ENCODE measurements at regions not wholly inside any gene's neighbourhood (a gene's known extent, or its start where the extent isn't known, plus 50 kb on each side); places are given as distances from the start of the nearest gene placed in this dataset.
"Not testable (repeated sequence)": the region's sequence is repeated elsewhere in the genome, so short reads cannot be mapped to it uniquely, and the experiment has no call there.

GRCh38 chr3:23136054-23136453, 67.1 kb upstream of the UBE2E2 start (continued):
- TF ChIP-seq PRDM4 (tag by site-specific recombination; IDR thresholded peaks at IDR 0.05), result no peak
- TF ChIP-seq ZBTB48 (tag by site-specific recombination; IDR thresholded peaks at IDR 0.05), result no peak
- no peak for TF ChIP-seq ZNF335 (tag by site-specific recombination; conservative IDR thresholded peaks at IDR 0.05)
- TF ChIP-seq YY1 (tag by site-specific recombination; IDR thresholded peaks at IDR 0.05), result no peak
- TF ChIP-seq ZFP3 (tag by site-specific recombination; IDR thresholded peaks at IDR 0.05; ENCODE audit: low read depth), result no peak
- TF ChIP-seq ZNF221 (tag by site-specific recombination; IDR thresholded peaks at IDR 0.05; ENCODE audit: borderline replicate concordance), result no peak
- TF ChIP-seq ZNF114 (tag by site-specific recombination; IDR thresholded peaks at IDR 0.05), result no peak
- no peak for TF ChIP-seq BCL6B (tag by site-specific recombination; IDR thresholded peaks at IDR 0.05)
- TF ChIP-seq ZNF10 (tag by site-specific recombination; IDR thresholded peaks at IDR 0.05), result no peak
- TF ChIP-seq ZNF701 (tag by site-specific recombination; IDR thresholded peaks at IDR 0.05), result no peak

DNA sequence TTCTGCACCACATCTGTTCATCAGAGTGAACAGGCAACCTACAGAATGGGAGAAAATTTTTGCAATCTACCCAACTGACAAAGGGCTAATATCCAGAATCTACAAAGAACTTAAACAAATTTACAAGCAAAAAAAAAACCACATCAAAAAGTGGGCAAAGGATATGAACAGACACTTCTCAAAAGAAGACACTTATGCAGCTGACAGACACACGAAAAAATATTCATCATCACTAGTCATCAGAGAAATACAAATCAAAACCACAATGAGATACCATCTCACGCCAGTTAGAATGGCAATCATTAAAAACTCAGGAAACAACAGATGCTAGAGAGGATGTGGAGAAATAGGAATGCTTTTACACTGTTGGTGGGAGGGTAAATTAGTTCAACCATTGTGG, 59.1 kb upstream of the UBE2E2 start:
- CTCF ChIA-PET; POLR2A ChIA-PET; H3K4me1 ChIP-seq (ENCODE audit: control insufficient read depth, insufficient read depth, low read length); H3K4me3 ChIP-seq (ENCODE audit: low read depth, low read length); H3K9me3 ChIP-seq (ENCODE audit: control insufficient read depth, insufficient read depth, low read depth, low read length); H3K36me3 ChIP-seq (ENCODE audit: control insufficient read depth in 2 of 2, insufficient read depth in 1 of 2, low read length in 2 of 2); H3K27ac ChIP-seq (ENCODE audit: extremely low read depth, low read depth, low read length): not testable (repeated sequence)

DNA sequence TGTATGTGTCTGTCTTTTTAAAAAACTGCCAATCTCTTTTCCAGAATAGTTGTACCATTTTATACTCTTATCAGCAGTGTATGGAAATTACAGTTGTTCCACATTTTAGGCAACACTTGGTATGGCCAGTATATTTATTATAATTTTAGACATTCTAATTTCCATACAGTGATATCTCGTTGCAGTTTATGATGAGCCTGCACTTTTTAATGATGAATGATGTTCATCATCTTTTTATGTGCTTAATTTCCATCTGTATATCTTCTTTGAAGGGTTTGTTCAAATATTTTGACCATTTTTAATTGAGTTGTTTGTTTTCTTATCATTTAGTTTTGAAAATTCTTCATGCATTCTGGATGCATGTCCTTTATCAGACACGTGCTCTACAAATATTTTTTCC, 57.0 kb upstream of the UBE2E2 start:
- Histone ChIP-seq H3K9me3 (ENCODE audit: control insufficient read depth, insufficient read depth, low read depth, low read length) (no peaks in the 10 kb centered on the region), H3K4me3 (ENCODE audit: low read depth, low read length) (no peak overlapping the region), H3K27ac (ENCODE audit: extremely low read depth, low read depth, low read length) (no peak overlapping the region), H3K36me3 (ENCODE audit: control insufficient read depth in 2 of 2, insufficient read depth in 1 of 2, low read length in 2 of 2) (no peaks in the 10 kb centered on the region), H3K4me1 (ENCODE audit: control insufficient read depth, insufficient read depth, low read length) (no peaks in the 10 kb centered on the region)
- POLR2A ChIA-PET, result no interaction called here
- no peak for TF ChIP-seq ZNF768 (tag by site-specific recombination; IDR thresholded peaks at IDR 0.05)
- TF ChIP-seq ZIC2 (tag by site-specific recombination; IDR thresholded peaks at IDR 0.05), result no peak
- TF ChIP-seq ZXDB (tag by site-specific recombination; IDR thresholded peaks at IDR 0.05), result no peak
- CTCF ChIA-PET, result no interaction called here

DNA sequence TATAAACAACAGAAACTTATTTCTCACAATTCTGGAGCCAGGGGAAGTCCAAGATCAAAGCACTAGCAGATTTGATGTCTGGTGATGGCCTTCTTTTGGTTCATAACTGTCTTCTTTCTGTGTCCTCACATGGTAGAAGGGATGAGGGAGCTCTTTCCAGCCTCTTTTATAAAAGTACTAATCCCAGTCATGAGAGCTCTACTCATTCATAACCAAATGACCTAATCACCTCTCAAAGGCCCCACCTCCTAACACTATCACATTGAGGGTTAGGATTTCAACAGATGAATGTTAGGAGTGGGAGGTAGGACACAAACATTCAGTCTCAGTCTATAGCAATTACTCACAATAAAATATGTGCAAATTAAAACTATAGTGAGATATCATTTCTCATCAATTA, 50.1 kb upstream of the UBE2E2 start:
- Histone ChIP-seq H3K4me1 (ENCODE audit: control insufficient read depth, insufficient read depth, low read length) (no peaks in the 10 kb centered on the region), H3K9me3 (ENCODE audit: control insufficient read depth, insufficient read depth, low read depth, low read length) (no peaks in the 10 kb centered on the region), H3K27ac (ENCODE audit: extremely low read depth, low read depth, low read length) (no peak overlapping the region), H3K4me3 (ENCODE audit: low read depth, low read length) (no peak overlapping the region), H3K36me3 (ENCODE audit: control insufficient read depth in 2 of 2, insufficient read depth in 1 of 2, low read length in 2 of 2) (no peaks in the 10 kb centered on the region)
- ChIA-PET POLR2A (interaction anchor here (0.8 kb wide), 1 partner anchor 13 kb away, joined by 4 read pairs; no protein-coding TSS in a partner anchor), CTCF (no interaction called here)
- TF ChIP-seq KLF16 (tag by site-specific recombination; IDR thresholded peaks at IDR 0.05) (no peak), ZNF146 (tag by site-specific recombination; IDR thresholded peaks at IDR 0.05) (no peak), ZNF311 (tag by site-specific recombination; IDR thresholded peaks at IDR 0.05; ENCODE audit: borderline replicate concordance) (no peak), ZNF776 (tag by site-specific recombination; IDR thresholded peaks at IDR 0.05; ENCODE audit: borderline replicate concordance) (no peak), SCRT2 (tag by site-specific recombination; IDR thresholded peaks at IDR 0.05) (no peak), ZNF148 (tag by site-specific recombination; IDR thresholded peaks at IDR 0.05; ENCODE audit: borderline replicate concordance) (no peak), ZNF629 (tag by site-specific recombination; IDR thresholded peaks at IDR 0.05) (no peak), ZNF16 (tag by site-specific recombination; IDR thresholded peaks at IDR 0.05; ENCODE audit: low read depth) (no peak)
- TF ChIP-seq, protein P1, sequence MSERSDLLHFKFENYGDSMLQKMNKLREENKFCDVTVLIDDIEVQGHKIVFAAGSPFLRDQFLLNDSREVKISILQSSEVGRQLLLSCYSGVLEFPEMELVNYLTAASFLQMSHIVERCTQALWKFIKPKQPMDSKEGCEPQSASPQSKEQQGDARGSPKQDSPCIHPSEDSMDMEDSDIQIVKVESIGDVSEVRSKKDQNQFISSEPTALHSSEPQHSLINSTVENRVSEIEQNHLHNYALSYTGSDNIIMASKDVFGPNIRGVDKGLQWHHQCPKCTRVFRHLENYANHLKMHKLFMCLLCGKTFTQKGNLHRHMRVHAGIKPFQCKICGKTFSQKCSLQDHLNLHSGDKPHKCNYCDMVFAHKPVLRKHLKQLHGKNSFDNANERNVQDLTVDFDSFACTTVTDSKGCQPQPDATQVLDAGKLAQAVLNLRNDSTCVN (tag by site-specific recombination; optimal IDR thresholded peaks at IDR 0.05), result no peak
- TF ChIP-seq, protein P2, sequence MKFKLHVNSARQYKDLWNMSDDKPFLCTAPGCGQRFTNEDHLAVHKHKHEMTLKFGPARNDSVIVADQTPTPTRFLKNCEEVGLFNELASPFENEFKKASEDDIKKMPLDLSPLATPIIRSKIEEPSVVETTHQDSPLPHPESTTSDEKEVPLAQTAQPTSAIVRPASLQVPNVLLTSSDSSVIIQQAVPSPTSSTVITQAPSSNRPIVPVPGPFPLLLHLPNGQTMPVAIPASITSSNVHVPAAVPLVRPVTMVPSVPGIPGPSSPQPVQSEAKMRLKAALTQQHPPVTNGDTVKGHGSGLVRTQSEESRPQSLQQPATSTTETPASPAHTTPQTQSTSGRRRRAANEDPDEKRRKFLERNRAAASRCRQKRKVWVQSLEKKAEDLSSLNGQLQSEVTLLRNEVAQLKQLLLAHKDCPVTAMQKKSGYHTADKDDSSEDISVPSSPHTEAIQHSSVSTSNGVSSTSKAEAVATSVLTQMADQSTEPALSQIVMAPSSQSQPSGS (tag by site-specific recombination; IDR thresholded peaks at IDR 0.05; ENCODE audit: low read depth), result no peak

Data from HEK293 (cell line).